Left ventricle myocardium inferior (tissue), 1 donor: ENCODE measurements at regions not wholly inside any gene's neighbourhood (a gene's known extent, or its start where the extent isn't known, plus 50 kb on each side); places are given as distances from the start of the nearest gene placed in this dataset.

Experiments
- DNase-seq: peaks from one replicate; pipeline ENCODE4 v3.0.0-alpha.2; 2020
- H3K27ac ChIP-seq: fragments of 200-600 bp; replicated peaks from 2 replicates; pipeline ENCODE4 v1.8.0; 2021
- H3K27me3 ChIP-seq: fragments of 200-600 bp; 2 replicates; pipeline ENCODE4 v1.8.0; 2021; ENCODE audit warnings: low read depth
- H3K36me3 ChIP-seq: fragments of 200-600 bp; 2 replicates; pipeline ENCODE4 v1.8.0; 2021
- H3K4me1 ChIP-seq: fragments of 200-600 bp; 2 replicates; pipeline ENCODE4 v1.8.0; 2021
- H3K4me3 ChIP-seq: fragments of 200-600 bp; 2 replicates; pipeline ENCODE4 v1.8.0; 2021; ENCODE audit warnings: mild to moderate bottlenecking, moderate library complexity
- H3K9me3 ChIP-seq: fragments of 200-600 bp; replicated peaks from 2 replicates; pipeline ENCODE4 v1.8.0; 2021
- intact Hi-C: fragments of 100-400 bp; cut with micrococcal nuclease; formaldehyde crosslinking; loops from one replicate; pipeline ENCODE4 v1.11.0; 2022
- TF ChIP-seq, protein P1 (sequence below): fragments of 200-600 bp; IDR thresholded peaks from 2 replicates; pipeline ENCODE4 v1.8.0; 2021; ENCODE audit warnings: antibody characterized with exemption, mild to moderate bottlenecking, borderline replicate concordance
- donor health status: DM: no; HTN: yes; CAD: no; lungs with severe emphysema.

DNA sequence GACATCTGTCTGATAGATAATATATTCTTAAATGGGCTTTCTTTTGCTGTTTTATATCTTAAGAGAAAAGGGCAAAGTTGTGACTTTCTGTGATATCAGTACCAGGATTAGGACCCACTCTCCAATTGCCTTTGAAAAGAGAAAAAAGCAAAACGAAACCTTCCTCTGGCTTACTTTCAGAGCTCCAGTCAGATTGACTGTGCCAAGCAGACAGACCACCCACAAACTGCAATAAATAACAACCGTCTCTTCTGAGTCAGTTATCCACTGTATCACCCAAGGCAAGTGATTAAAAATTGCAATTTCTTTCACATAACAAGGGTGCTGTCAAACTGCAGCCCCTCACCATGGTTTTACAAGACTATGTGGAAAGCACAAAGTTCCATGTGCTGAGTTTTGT, 230.5 kb upstream of the SETBP1 start:
- Histone ChIP-seq H3K27ac (no peak overlapping the region), H3K27me3 (peaks cover 5% of the 10 kb centered on the region)
- TF ChIP-seq, protein P1, sequence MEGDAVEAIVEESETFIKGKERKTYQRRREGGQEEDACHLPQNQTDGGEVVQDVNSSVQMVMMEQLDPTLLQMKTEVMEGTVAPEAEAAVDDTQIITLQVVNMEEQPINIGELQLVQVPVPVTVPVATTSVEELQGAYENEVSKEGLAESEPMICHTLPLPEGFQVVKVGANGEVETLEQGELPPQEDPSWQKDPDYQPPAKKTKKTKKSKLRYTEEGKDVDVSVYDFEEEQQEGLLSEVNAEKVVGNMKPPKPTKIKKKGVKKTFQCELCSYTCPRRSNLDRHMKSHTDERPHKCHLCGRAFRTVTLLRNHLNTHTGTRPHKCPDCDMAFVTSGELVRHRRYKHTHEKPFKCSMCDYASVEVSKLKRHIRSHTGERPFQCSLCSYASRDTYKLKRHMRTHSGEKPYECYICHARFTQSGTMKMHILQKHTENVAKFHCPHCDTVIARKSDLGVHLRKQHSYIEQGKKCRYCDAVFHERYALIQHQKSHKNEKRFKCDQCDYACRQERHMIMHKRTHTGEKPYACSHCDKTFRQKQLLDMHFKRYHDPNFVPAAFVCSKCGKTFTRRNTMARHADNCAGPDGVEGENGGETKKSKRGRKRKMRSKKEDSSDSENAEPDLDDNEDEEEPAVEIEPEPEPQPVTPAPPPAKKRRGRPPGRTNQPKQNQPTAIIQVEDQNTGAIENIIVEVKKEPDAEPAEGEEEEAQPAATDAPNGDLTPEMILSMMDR, result no peak

DNA sequence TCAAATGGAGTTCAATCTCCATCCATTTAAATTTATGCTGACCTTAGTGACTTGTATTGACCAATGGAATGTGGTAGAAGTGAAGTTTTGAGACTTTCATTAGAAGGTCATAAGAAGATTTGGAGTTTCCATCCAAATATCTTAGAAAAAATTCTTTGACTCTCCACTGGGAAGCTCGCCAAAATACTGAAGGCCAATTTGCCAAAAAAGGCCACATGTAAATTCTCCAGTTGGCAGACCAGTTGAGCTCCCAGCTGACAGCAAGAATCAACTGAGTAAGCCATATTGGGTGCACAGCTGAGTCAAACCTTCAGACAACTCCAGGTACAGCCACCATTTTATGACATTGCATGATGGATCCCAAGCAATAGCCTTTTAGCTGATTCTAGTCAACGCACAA, 228.3 kb upstream of the SETBP1 start:
- intact Hi-C loops, result no loop called here
- Histone ChIP-seq H3K27ac (no peak overlapping the region), H3K4me3 (no peak overlapping the region), H3K4me1 (no peaks in the 10 kb centered on the region), H3K9me3 (no peaks in the 10 kb centered on the region), H3K27me3 (peaks cover 5% of the 10 kb centered on the region), H3K36me3 (no peaks in the 10 kb centered on the region)
- DNase-seq, result no peak
- TF ChIP-seq, protein P1, result no peak

More for the DNA sequence above, 230.5 kb upstream of the SETBP1 start:
- Histone ChIP-seq H3K4me1 (no peaks in the 10 kb centered on the region), H3K36me3 (no peaks in the 10 kb centered on the region), H3K9me3 (peaks cover 4% of the 10 kb centered on the region), H3K4me3 (no peak overlapping the region)
- intact Hi-C loops, result no loop called here
- DNase-seq, result no peak

DNA sequence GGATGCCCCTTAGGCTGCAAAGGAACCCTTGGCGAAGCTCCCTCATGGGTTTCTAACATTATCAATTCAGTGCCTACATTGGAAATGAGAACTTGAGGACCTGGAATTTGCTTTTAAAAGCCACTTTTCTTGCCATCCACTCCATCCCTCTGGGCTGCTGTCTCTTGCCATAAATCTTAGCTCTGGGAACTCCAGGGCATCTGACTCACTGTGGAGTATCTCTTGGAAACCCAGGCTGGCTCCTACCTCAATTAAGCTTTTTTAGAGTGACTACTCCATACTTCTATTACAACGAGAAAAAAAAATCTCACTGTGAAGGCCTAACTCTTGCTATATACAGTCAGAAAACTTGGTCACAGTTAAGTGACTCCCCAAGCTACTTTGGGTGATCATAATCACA, 227.2 kb upstream of the SETBP1 start:
- DNase-seq, result no peak
- TF ChIP-seq, protein P1, result no peak
- no peaks in the 10 kb centered on the region for H3K9me3 ChIP-seq
- H3K27me3 ChIP-seq, result peaks cover 5% of the 10 kb centered on the region
- H3K36me3 ChIP-seq, result no peaks in the 10 kb centered on the region
- intact Hi-C loops, result no loop called here
- H3K27ac ChIP-seq, result no peak overlapping the region
- H3K4me1 ChIP-seq, result no peaks in the 10 kb centered on the region
- no peak overlapping the region for H3K4me3 ChIP-seq

DNA sequence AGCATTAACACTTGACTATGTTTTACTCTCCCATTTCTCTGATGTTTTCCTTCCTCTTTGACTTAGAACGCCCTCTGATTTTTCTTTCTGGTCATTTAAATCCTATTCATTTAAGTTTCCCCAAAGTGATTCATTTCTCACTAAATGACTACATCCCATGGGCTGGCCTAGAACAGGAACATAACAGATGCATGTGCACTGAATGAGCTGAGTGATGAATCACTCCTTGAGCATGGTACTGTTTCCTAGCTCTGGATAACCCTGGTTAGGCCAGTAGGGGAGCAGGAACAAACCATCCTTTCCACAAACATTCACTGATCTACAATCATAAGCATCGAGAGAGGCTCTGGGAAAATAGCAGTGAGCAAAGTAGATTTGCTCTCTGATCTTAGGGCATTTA, 221.9 kb upstream of the SETBP1 start:
- H3K4me1 ChIP-seq, result no peaks in the 10 kb centered on the region
- no peaks in the 10 kb centered on the region for H3K36me3 ChIP-seq
- DNase-seq, result no peak
- no peak overlapping the region for H3K27ac ChIP-seq
- H3K4me3 ChIP-seq, result no peak overlapping the region
- intact Hi-C loops, result no loop called here
- H3K27me3 ChIP-seq, result no peaks in the 10 kb centered on the region
- no peaks in the 10 kb centered on the region for H3K9me3 ChIP-seq
- TF ChIP-seq, protein P1, result no peak

DNA sequence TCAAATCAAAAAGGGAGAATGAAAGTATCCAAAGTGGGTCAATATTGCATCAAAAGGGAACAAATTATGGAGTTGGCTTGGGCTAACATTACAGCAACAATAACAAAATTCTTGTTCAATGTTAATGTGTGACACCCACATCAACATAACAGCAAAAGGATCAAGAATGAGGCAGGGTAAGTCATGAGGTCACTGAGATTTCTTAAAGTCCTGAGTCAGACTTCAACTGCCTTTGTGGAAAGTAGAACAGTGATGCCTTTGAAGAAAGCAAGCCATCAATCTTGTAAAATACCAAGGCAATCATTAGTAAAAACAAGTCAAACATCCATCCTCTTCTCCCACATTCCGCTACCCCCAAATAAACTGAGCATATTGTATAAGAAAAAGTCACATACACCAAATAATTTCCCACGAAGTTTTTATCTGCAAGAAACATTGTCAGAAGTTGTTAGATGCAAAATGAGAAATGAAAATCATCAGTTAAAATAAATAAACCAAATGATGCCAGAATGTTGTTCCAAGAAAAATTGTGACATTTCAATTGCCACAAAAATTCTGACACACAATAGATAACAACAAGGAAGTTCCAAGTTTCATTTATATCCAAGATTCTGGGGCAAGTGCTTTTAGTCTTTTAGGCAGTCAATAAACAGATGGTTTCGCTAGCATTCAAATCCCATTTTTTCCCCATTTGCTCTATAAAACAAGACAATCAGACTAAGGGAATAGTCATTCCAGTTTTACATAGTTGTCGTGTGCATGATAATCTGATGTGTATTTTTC, 216.1 kb upstream of the SETBP1 start:
- Histone ChIP-seq H3K36me3 (no peaks in the 10 kb centered on the region), H3K27ac (no peak overlapping the region), H3K27me3 (peaks cover 6% of the 10 kb centered on the region), H3K4me3 (no peak overlapping the region), H3K9me3 (no peaks in the 10 kb centered on the region), H3K4me1 (no peaks in the 10 kb centered on the region)
- intact Hi-C loops, result no loop called here
- TF ChIP-seq, protein P1, result no peak
- no peak for DNase-seq
